Stimulated activated CD8-positive, alpha-beta memory T cell treated with anti-CD3 and anti-CD28 coated beads, Interleukin-4, amount 100 ng/mL, for 24 hours (primary cell): ENCODE measurements at regions not wholly inside any gene's neighbourhood (a gene's known extent, or its start where the extent isn't known, plus 50 kb on each side); places are given as distances from the start of the nearest gene placed in this dataset.

Experiments used
- DNase-seq: peaks from one replicate; pipeline ENCODE4 v3.0.0-alpha.2; 2020; ENCODE audit warnings: low read depth

DNA sequence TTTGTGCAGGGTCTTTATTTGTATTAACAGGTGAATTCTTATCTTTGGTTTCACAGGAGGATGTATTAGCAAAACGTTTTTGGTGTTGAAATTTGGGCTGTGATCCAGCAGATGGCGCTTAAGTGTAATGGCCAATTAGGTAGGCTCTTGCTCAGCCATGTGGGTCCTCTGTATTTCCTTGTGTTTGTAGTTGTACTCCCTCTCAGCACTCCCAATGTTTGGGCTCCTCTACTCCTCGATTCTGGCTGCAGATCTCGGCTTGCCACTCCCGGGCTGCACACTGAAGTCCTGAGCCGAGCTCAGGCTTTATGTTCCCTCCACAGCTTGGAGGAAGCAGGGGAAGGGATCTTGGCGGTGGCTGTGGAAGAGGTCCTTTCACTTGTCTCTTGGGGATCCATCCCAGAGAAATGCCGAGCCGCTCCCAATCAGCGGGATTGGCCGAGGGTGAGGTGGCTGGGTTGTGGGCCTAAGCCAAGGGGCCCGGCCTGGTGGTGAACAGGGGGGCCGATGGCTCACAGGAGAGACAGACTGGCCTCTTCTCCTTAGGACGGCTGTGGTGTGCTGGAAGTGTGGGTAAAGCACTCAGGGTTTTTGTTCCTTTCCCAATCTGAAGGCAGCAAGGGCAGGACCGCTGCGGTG, 133.7 kb downstream of the AEBP2 start:
- peak; percentile 7 for DNase-seq

DNA sequence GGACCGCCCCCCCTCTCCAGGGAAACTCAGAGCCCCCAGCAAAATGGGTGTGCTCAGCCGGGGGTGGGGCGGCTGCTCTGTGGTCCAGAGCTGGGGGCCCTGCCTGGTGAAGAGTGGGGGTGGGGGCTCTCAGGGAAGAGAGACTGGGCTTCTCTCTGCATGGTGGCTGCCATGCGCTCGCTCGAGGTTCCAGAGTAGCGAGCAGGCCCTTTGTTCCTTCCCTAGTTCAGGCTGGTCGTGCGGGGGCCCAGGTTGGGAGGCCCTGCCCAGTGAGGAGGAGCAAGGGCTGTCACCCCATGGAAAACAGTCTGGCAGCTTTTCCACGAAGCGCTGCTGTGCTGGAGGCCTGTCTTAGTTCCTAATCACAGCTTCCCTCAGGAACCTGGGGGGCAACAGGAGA, 134.6 kb downstream of the AEBP2 start:
- DNase-seq, result no peak

DNA sequence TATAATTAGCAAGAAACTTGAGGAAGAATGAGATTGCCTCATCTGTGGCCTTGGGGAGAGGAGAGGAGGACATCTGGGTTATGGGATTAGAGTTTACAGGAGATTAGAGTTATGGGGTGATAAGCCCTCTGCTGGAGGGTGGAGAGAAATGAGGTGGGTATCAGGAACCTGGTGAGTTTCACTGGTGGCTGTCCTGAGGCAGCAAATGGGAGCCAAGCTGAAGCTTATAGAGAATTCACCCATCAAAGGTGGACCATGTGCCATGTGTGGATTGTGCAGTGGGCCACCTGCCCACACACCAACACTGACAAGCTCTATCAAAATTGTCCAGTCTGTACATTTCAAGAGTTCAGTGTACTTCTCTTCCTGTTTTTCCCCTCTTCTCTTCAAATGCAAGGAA, 135.3 kb downstream of the AEBP2 start:
- no peak for DNase-seq

DNA sequence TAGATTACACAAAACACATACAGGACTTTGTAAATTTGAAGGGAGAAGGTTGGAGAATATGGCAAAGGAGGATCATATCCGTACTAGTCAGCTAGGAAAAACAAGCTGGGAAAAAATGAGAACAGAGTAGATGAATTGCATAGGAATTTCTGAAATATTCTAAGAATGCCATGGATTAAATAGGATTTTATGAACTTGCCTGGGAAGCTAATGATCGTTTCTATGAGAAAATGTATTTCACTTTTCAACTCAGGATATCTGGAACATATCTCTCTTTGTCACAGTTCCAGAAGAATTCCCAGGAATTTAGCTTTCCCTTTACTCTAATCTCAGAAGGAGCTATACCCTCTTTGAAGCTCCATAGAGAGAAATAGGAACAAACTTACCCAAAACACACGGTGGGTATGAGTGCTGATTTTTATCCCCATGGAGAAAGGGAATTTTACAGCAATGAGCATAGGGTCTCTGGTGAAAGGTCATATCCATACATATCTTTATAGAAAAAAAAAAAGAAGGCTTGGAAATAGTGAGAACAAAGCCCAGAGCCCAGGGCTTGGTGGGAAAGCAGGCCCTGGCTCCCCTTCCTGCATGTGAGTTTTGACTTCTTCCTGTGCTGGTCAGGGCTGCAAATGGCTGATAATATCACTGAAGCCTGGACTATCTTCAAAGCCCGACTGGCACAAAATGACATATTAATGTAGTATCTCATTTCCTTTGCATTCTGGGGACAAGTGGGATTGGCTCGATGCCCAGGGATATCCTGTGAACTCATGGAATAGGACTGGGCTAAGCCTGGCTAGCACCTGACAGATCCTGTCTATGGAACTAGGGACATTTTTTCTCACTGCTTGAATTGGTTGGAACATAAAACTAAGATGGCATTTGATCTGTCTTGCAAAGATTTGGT, 136.3 kb downstream of the AEBP2 start:
- DNase-seq, result no peak

DNA sequence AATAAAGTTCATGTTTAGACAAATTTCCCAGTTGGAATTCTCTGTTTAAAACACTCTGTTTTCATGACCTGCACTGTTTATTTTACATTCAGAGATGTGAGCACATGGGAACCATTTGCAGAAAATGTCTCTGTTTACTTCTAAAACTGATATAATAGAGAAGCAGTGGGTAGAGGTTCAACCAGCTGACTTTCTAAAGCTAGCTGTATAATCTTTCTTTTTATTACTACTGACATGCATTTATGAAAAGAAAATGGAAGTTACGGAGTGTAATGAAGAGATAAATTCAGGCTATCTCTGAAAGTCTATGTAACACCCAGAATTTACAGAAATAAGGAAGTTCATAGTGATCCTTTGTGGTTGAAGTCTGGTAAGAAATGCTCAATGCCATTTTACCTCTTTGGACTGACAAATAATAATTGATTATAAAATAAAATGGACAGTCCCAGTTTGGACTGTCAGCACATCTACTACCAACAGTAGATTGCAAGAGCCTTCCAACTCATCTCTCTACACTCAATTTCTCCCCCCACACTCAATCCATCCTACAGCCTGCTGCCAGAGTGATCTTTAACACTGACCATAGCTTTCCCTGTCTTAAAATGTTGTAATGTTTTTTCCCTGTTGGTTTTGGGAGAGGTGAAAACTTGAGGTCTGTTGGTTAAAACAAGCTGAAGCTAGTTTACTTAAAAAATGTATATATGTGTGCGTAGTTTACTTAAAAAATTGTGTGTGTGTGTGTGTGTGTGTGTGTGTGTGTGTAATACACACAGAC, 137.4 kb downstream of the AEBP2 start:
- DNase-seq, result no peak

DNA sequence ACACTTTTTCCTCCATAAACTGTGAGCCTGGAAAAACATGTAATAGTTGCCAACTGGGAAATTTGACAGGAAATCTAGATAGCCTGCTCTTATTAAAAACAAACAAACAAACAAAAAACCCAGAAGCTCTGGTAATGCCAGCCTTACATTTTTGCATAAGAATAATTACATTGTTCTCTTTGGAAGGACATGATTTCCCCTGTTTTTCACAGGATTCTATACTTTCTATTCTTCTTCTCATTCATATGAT, 137.9 kb downstream of the AEBP2 start:
- DNase-seq, result no peak

DNA sequence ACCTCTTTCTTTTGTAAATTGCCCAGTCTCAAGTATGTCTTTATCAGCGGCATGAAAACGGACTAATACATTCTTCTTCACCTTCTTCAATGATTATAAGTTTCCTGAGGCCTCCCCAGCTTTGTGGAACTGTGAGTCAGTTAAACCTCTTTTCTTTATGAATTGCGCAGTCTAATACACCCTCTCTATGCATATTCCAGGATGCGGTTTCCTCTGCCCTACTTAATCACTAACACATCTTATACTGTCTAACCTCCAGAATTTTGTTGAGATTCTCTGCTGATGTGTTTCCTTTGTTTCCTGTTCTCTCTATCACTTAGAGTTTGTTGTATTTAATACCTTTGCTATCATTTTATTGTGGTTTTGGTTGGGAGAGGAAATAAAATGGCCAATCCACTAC, 145.4 kb downstream of the AEBP2 start:
- DNase-seq, result no peak

DNA sequence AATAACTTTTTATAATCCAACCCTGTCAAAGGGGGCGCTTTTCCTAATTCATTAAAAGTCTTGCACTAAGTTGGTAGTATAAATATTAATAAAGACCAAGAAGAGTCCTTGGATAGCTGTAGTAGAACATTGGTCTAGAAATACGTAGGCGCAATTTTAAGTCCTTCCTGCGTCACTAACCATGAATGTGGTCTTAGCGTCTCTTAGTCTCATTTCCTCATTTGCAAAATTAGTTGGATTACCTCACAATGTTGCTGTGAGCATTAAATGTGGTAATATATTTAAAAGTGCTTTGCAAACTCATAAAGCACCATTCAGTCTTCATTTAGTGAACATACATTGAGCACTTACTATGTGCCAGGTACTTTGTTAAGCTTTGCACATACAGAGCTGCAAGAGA, 149.7 kb downstream of the AEBP2 start:
- no peak for DNase-seq

DNA sequence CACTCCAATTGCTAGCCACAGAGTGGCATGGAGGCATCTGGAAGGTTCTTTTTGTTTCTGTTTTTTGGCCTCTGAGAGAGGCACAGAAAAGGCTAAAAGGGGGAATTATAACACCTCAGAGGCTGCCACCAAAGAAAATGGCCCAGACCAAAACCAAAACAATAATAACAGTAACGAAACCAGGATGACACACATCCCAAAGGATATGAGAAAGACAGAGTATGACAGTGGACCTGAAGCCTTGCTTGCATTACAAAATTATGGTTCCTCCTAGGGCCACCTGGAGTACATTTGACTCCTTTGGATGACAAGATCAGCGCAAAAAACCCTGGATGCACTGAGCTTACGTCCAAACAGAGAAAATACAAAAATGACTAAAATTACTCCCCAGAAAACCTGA, 152.7 kb downstream of the AEBP2 start:
- DNase-seq, result no peak

DNA sequence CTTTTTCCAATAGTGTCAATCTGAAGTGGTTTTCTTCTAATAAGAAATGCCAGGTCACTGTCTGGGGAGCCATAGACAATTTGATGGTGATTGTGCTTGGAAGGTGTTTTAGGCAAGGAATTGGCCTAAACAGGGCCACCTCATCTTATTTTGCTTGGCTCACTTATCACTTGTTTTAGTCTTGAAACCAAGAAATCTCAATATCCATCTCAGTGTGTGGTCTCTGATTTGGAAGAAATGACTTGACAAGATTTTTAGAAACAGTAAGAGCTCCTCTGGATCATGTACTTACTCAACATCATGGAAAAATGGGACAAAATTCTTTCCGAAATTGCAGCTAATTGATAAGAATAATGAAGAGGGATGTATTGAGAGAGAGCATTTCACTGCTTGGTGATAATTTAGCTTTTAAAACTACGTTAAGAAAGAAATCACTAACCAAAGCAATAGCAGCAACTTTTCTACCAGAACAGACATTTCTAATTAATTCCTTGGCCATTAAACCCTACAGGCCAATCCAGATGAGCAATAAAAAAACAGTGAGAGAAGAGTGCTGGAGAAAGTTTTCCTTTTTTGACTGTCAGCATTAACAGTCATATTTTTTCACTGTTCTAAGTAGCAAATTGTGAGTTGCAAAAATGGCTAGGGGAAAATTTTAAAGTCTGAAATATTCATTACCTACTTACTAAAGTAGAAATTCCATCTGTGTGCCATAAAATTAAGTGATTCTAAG, 157.3 kb downstream of the AEBP2 start:
- DNase-seq, result no peak

DNA sequence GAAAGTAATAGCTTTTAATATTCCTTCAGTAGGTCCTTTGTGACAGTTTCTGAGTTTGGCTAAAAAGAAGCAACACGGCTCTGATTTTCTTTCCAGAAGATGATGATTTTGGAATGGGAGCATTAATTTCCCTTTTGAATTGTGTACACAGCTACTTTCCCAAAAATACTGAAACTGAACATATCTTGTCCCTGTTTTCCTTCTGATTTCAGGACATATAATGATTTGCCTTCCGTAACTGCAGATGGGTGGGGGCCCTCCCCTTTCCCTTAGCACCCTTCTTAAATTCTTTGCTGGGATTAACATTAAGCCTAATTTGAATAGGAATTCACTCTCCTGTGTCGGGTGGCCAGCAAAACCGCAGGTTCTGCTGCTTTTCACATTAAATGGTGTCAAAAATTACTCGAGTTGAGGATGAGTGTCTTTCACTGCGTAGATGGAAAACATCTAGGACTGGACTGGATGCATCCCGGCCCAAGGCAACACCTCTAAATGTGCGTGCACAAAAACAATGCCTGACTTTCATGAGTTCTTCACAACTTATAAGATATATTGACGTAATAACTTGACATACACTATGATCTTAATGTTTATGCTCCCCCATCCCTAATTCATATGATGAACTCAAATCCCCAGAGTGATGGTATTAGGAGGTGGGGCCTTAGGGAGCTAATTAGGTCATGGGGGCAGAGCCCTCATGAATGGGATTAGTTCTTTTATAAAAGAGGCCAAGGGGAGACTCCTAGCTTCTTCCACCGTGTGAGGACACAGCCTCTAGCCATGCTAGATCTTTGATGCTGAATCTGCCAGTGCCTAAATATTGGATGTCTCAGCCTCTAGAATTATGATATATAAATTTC, 158.1 kb downstream of the AEBP2 start:
- DNase-seq, result no peak

DNA sequence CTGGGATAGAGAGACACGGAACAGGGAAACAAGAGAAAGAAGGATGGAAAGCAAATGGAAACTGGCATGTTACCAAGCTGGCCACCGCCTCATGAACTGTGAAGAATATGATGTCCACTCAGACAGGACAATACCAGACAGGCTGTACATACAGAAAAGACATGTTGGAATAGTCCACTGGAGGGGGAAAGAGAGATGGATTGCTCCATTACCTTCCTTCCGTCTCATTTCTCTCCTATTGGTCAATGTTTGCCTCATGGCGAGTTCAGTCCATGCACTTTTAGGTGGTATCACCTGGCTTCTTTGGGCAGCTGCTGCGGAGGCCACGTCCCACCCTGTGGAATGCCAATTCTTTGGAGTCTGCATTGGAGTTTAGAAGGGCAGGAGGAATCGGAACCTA, 166.4 kb downstream of the AEBP2 start:
- no peak for DNase-seq

DNA sequence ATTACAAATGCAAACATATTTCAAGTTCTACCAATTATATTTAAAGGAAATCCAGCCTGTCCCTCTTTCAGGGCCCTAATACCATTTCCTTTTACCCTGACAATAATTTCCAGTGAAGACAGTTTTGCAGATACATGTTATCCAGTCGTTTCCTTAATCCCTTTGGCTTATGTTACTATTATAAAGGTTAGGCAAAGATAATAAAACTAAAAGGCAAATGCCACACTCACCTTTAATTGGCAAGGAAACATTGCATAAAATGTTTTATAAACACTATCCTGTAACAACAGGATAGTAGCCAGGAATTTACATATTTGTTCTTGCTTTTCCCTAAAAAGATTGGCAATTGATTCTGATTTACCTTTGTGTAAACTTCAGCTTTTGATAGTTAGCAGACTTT, 168.7 kb downstream of the AEBP2 start:
- no peak for DNase-seq

DNA sequence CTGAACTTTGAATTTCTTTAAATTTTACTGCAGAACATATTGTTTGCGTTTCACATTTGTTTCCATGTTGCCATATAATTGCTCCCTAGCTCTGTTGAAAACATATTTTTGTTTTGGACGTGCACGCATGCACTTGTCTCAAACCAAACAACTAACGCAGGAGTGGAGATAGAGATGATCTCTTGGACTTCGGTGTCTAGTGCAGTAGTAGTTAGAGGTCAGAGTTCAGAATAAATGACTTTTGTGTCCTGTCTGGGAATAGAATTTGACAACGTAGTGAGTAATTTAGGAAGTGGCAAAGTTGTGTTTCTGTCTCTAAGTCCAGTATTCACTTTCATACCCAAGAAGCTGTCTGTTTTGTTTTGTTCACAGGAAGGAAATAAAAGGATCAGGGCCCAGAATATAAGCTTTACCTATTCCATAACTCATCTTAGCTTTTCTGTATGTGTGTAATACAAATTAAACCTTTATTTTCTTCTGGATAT, 173.8 kb downstream of the AEBP2 start:
- no peak for DNase-seq

DNA sequence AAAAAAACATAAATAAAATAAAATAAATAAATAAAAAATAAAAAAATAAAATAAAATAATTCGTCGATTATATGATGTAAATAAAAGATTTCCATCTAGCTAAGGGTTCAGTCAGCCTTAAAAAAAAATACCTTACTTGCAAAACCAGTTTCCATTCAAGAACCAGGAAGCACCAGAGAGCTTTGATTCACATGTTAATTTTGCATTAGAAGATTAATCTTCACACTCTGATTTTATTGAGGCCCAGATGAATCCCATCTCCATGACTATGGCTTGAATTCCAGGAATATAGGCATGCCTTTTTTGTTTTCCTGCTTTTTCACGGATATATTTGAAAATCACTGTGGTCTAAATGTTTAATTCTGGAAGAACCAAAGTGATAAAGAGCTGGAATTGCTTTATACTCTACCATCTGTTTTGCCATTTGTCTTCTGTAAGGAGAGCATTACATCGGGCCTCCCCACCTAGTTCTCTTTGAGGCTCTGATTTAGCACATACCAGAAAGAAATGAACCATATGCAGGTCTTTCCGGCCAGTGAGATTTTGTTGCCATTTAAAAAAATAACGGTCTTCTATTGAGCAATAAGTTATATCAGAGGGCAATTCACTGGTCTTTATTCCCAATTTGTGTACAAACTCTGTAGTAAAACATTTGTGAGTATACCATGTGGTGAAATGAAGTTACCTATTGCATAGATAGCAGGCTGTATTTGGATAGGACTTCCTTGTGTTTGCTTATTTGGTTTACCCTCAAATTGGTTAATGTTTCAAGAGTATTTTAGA, 175.5 kb downstream of the AEBP2 start:
- no peak for DNase-seq

DNA sequence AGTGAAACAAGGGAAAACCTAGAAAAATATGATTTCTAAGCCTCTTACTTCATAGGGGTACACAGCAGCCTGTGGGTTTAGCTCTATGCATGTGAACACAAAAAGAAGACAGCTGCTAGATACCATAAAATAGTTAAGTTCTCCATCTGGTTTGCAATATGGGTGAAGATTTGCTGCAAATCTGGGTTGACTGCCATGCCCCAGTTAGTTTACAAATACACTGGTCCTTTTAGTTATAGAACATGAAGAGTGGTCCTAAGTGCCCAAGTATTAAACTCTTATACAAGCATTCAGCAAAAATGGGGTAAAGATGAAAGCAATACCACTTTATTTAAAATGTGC, 176.1 kb downstream of the AEBP2 start:
- no peak for DNase-seq

DNA sequence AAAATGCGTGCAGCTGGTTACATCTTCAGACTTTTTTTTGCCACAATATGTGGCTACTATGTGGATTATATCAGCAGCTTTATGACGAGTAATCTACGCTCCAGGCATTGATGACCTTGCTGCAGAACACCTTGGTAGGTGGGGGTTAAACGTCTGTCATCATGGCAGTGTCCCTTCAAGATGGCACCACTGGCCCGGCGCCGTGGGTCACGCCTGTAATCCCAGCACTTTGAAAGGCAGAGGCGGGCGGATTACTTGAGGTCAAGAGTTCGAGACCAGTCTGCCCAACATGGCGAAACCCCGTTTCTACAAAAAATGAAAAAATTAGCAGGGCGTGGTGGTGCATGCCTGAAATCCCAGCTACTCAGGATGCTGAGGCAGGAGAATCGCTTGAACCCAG, 177.5 kb downstream of the AEBP2 start:
- no peak for DNase-seq

DNA sequence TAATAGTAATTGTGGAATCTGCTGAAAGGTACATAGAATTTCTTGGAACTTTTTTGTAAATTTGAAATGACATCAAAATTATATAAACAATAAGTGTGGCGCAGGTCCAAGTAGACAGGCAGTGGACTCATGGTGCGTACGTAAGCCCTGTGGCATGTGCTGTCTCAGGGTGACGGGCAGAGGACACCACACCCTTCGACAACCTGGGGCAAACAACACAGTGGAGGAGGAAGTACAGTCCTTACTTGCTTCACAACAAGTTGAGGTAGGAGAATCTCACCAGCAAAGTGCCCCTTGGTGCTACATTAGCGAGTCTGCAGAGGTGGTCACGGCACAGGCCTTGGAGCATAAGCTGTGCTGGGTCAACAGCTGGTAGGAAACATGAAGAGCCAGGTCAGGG, 180.9 kb downstream of the AEBP2 start:
- DNase-seq, result no peak

DNA sequence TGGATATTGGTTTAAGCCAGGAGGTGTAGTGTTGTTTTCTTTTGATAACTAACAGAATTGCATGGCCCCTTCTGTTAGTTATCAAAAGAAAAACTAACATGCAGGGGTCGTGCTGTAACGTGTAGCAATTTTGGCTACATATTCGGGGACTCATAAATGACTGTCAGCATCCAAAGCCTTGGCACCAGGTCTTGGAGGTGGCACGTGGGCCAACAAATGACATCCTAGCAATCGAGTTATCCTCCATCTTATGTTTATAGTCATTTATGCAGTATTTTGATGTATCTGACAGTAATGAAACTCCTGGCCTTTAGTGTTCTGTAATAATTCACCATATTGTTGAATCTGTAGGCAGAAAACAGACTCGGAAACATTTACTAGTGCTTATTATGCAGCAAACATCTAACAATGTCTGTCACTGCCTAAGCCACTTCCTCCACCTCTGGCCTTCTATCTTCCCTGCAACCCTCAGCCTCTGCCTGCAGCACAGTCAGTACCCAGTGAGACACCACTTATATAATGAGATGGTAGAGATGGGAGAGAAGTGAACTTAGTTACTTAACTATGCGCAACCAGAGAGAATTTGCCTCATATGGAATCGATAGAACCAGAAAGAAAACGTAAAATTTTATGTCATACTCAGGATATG, 184.6 kb downstream of the AEBP2 start:
- no peak for DNase-seq

DNA sequence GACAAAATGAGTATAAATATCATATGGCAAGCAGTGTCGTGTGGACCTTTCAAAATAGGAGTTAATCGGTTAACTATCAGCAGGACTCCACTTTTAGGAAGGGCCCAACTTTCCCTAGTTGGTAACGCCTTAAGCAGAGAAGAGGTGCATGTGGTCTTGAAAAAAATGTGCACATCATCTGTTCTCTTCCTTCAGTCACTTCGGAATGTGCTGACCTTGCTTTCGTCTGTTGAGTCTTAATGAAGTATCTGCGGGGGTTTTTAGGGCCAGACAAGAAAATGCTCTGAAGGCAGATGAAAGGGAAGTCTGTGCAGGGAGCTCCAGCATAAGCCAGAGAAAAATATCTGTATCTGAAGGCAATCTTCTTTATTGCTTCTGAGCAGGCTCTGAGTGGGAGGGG, 185.2 kb downstream of the AEBP2 start:
- no peak for DNase-seq
